BE2C (cell line): ENCODE measurements at regions not wholly inside any gene's neighbourhood (a gene's known extent, or its start where the extent isn't known, plus 50 kb on each side); places are given as distances from the start of the nearest gene placed in this dataset.

Experiments
- DNase-seq: peaks from one replicate; pipeline ENCODE4 v3.0.0-alpha.2; 2020
- H3K27me3 ChIP-seq: fragments of 250-450 bp; sonication (Bioruptor Pico); 2 replicates; pipeline ENCODE4 v1.5.1; 2020; ENCODE audit warnings: mild to moderate bottlenecking
- H3K36me3 ChIP-seq: fragments of 250-450 bp; sonication (Bioruptor Pico); 2 replicates; pipeline ENCODE4 v1.5.1; 2020; ENCODE audit warnings: mild to moderate bottlenecking
- H3K4me1 ChIP-seq: fragments of 250-450 bp; sonication (Bioruptor Pico); 2 replicates; pipeline ENCODE4 v1.5.1; 2020
- H3K4me3 ChIP-seq: 2 replicates; pipeline ENCODE4 v1.5.1; 2011; ENCODE audit warnings: low read depth, low read length
- H3K9me3 ChIP-seq: fragments of 250-450 bp; sonication (Bioruptor Pico); 2 replicates; pipeline ENCODE4 v1.5.1; 2020
- TF ChIP-seq, protein P1 (sequence below): IDR thresholded peaks from 2 replicates; pipeline ENCODE4 v1.5.1; 2012; ENCODE audit warnings: mild to moderate bottlenecking, low read depth, low read length

DNA sequence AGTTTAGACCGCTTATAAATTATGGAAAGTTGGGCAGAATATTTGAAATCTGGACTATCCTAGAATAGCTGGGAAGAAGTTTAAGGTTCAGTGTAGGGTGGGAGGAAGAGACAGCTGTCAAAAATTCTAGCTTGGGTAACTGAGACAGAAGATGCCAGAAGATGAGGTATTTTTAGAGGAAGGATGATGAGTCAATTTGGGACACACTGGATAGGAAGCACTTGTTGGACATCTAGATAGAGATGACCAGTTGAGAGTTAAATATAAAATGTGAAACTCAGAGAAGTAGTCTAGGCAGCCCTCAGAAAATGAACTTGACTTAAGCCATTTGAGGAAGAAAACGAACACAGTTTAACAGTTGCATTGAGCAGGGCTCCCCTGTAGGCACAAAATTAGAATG is 137.9 kb upstream of the MAP9 start:
- no peaks in the 10 kb centered on the region for H3K9me3 ChIP-seq
- no peak overlapping the region for H3K4me3 ChIP-seq
- no peaks in the 10 kb centered on the region for H3K36me3 ChIP-seq
- TF ChIP-seq, protein P1, sequence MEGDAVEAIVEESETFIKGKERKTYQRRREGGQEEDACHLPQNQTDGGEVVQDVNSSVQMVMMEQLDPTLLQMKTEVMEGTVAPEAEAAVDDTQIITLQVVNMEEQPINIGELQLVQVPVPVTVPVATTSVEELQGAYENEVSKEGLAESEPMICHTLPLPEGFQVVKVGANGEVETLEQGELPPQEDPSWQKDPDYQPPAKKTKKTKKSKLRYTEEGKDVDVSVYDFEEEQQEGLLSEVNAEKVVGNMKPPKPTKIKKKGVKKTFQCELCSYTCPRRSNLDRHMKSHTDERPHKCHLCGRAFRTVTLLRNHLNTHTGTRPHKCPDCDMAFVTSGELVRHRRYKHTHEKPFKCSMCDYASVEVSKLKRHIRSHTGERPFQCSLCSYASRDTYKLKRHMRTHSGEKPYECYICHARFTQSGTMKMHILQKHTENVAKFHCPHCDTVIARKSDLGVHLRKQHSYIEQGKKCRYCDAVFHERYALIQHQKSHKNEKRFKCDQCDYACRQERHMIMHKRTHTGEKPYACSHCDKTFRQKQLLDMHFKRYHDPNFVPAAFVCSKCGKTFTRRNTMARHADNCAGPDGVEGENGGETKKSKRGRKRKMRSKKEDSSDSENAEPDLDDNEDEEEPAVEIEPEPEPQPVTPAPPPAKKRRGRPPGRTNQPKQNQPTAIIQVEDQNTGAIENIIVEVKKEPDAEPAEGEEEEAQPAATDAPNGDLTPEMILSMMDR = no peak
- peaks cover 3% of the 10 kb centered on the region; the same call in 1 of the 2 replicates for H3K4me1 ChIP-seq
- no peaks in the 10 kb centered on the region for H3K27me3 ChIP-seq
- DNase-seq = no peak

DNA sequence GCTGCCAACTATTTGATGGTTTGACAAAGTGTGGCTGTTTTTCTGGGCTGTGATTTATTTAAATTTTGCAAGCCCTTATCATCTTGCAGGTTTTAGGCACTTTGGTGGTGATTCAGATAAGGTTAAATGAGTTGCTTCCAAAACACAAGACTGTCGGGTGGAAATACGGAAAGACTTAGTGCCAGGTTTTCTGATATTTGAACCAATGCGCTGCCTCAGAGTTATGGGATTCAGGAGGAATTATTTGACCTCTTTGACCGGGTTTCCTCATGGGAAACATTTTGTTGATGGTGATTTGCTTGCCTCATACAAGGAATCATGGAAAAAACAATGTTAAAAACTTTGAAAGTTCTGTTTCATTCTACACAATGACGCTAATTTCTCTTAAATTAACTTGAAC is 136.1 kb upstream of the MAP9 start:
- Histone ChIP-seq H3K27me3 (no peaks in the 10 kb centered on the region), H3K4me1 (peaks cover 3% of the 10 kb centered on the region; the same call in 1 of the 2 replicates), H3K36me3 (no peaks in the 10 kb centered on the region), H3K4me3 (no peak overlapping the region), H3K9me3 (no peaks in the 10 kb centered on the region)
- DNase-seq = no peak
- TF ChIP-seq, protein P1 = no peak

DNA sequence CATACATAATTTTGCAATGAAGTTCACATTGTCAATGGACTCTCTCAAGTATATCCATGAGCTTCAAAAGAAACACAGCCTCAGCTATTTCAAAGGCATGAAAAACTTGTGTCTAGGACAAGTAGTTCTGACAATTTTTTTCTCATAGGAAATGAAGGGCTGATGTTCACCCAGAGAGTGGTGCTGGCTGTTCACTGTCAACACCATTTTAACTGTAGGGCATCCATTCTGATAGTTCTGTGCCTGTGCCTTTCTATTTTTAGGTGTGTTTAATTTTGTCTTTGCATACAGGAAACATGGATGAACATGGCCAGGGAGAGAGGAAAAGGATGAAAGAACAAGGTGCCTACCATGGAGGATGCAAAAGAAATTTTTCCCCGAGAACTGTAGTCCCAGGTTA is 135.3 kb upstream of the MAP9 start:
- peaks cover 3% of the 10 kb centered on the region; the same call in 1 of the 2 replicates for H3K4me1 ChIP-seq
- H3K27me3 ChIP-seq = no peaks in the 10 kb centered on the region
- no peaks in the 10 kb centered on the region for H3K9me3 ChIP-seq
- TF ChIP-seq, protein P1 = no peak
- no peak overlapping the region for H3K4me3 ChIP-seq
- H3K36me3 ChIP-seq = no peaks in the 10 kb centered on the region
- no peak for DNase-seq

DNA sequence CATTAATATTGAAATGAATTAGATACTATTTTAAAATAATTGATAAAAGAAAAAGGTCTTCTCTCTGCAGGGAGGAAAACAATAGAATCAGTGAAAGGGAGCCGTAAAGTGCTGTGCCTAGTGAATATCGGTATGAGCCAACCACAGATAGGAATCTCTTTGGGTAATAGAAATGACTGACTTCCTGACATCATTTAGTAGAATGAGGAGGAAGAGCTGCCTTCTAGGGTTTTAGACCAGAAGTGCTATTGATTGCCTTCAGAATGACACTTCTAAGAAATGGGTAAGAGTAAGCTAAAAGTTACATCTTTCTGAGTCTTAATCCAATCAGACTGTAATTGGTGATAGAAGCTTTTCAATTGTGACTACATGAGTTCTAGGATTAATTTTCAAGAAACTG is 134.0 kb upstream of the MAP9 start:
- H3K4me1 ChIP-seq = peaks cover 3% of the 10 kb centered on the region; the same call in 1 of the 2 replicates
- no peak for DNase-seq
- no peaks in the 10 kb centered on the region for H3K27me3 ChIP-seq
- H3K9me3 ChIP-seq = no peaks in the 10 kb centered on the region
- no peak overlapping the region for H3K4me3 ChIP-seq
- no peaks in the 10 kb centered on the region for H3K36me3 ChIP-seq
- TF ChIP-seq, protein P1 = no peak

DNA sequence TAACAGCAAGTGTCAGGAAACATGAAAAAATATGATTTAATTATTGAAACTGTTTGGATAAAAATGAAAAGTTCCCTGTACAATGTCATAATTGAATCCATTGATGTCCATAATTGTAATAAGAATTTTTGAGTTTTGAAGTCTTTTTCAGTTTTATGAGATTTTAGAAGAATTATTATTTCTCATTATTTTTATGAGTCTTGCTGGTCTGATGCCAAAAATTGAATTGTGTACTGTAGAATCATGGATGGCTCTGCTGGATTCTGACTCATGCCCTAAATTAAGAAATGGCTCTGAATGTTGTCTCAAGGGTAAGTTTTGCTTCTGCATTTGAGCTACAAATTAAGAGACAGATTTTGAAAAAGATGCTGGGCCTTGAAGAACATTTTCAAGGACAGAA is 132.8 kb upstream of the MAP9 start:
- Histone ChIP-seq H3K27me3 (no peaks in the 10 kb centered on the region), H3K4me1 (peaks cover 3% of the 10 kb centered on the region; the same call in 1 of the 2 replicates), H3K36me3 (no peaks in the 10 kb centered on the region), H3K4me3 (no peak overlapping the region), H3K9me3 (no peaks in the 10 kb centered on the region)
- TF ChIP-seq, protein P1 = no peak
- DNase-seq = no peak

DNA sequence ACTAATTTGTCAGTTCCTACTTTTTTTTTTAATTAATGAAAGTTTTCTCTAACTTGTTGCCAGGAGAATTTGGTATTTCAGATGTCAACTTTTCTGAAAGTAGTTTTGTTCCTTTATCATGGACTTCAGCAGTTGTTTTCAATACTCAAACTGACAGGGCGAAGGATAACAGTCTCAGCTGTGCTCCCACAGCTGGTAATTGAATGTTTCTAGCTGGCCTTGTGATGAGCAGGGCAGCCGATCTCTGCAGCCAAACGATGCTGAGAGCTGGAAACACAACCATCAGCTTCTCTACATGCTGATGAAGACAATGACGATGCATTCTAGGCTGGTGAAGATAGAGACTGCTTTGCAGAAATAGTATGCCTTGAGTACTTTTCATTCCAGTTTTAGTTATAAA is 130.0 kb upstream of the MAP9 start:
- TF ChIP-seq, protein P1 = no peak
- no peaks in the 10 kb centered on the region for H3K27me3 ChIP-seq
- no peak overlapping the region for H3K4me3 ChIP-seq
- no peak for DNase-seq
- peaks cover 3% of the 10 kb centered on the region; the same call in 1 of the 2 replicates for H3K4me1 ChIP-seq
- no peaks in the 10 kb centered on the region for H3K36me3 ChIP-seq
- H3K9me3 ChIP-seq = no peaks in the 10 kb centered on the region
